HEK293 (cell line): ENCODE measurements at regions not wholly inside any gene's neighbourhood (a gene's known extent, or its start where the extent isn't known, plus 50 kb on each side); places are given as distances from the start of the nearest gene placed in this dataset.

Source experiments
- ZBTB20 ChIP-seq: fragments of 450-650 bp; formaldehyde crosslinking; IDR thresholded peaks from 2 replicates; pipeline ENCODE4 v1.5.1; 2016; ENCODE audit warnings: missing biosample characterization, missing genetic modification characterization
- ZNF157 ChIP-seq: fragments of 450-650 bp; formaldehyde crosslinking; IDR thresholded peaks from 2 replicates; pipeline ENCODE4 v1.5.1; 2016; ENCODE audit warnings: missing biosample characterization, missing genetic modification characterization
- ZNF48 ChIP-seq: fragments of 450-650 bp; formaldehyde crosslinking; IDR thresholded peaks from 2 replicates; pipeline ENCODE4 v1.5.1; 2016; ENCODE audit warnings: missing biosample characterization, missing genetic modification characterization
- ZNF558 ChIP-seq: fragments of 450-650 bp; formaldehyde crosslinking; IDR thresholded peaks from 2 replicates; pipeline ENCODE4 v1.5.1; 2016; ENCODE audit warnings: missing biosample characterization, missing genetic modification characterization
- ZNF76 ChIP-seq: fragments of 450-650 bp; formaldehyde crosslinking; IDR thresholded peaks from 2 replicates; pipeline ENCODE4; 2016; ENCODE audit warnings: low read depth, missing biosample characterization, missing genetic modification characterization, borderline replicate concordance
- TF ChIP-seq, protein P1 (sequence below): fragments of 450-650 bp; formaldehyde crosslinking; IDR thresholded peaks from 2 replicates; pipeline ENCODE4 v1.5.1; 2016; ENCODE audit warnings: missing biosample characterization, missing genetic modification characterization, low read depth

DNA sequence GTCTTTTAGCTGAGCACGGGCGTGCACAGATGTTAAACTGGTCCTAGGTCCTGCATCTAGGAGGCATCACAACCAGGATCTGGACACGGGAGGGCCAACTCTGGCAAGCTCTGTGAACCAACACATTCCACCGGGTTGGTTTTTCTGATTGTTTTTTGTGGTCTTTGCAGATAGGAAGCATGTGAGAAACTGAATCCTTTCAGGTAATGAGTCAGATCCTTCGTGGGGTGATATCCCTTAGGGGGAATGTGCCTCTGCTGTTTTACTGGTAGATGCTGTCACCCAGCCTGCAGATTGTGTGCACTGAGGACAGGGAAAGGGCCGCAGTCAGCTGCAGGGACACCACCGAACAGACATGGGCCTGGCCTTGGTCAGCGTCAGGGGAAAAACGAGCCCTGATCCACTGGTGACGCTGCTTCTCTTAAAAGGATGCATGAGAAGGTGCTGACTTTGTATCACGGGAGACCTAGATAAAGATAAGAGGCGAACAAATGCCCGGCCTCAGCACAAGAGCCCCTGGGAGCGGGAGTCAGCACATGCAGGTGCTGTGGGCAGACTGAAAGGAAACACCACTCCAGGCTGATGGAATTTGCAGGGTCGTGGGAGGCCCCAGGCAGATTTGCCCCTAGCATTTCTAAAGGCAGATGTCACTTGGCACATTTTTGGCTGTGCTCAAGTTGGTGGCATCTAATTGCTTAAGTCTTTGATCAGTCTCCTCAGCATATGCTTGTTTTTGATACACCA is 51.1 kb downstream of the DOP1B start:
- no peak for TF ChIP-seq ZNF157
- TF ChIP-seq, protein P1, sequence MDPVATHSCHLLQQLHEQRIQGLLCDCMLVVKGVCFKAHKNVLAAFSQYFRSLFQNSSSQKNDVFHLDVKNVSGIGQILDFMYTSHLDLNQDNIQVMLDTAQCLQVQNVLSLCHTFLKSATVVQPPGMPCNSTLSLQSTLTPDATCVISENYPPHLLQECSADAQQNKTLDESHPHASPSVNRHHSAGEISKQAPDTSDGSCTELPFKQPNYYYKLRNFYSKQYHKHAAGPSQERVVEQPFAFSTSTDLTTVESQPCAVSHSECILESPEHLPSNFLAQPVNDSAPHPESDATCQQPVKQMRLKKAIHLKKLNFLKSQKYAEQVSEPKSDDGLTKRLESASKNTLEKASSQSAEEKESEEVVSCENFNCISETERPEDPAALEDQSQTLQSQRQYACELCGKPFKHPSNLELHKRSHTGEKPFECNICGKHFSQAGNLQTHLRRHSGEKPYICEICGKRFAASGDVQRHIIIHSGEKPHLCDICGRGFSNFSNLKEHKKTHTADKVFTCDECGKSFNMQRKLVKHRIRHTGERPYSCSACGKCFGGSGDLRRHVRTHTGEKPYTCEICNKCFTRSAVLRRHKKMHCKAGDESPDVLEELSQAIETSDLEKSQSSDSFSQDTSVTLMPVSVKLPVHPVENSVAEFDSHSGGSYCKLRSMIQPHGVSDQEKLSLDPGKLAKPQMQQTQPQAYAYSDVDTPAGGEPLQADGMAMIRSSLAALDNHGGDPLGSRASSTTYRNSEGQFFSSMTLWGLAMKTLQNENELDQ (tag by site-specific recombination): no peak
- no peak for TF ChIP-seq ZNF48 (tag by site-specific recombination)
- TF ChIP-seq ZNF558: no peak
- no peak for TF ChIP-seq ZBTB20
- no peak for TF ChIP-seq ZNF76 (tag by site-specific recombination)
